Inferior parietal cortex (tissue), 1 donor: ENCODE measurements at regions not wholly inside any gene's neighbourhood (a gene's known extent, or its start where the extent isn't known, plus 50 kb on each side); places are given as distances from the start of the nearest gene placed in this dataset.
"Not testable (repeated sequence)": the region's sequence is repeated elsewhere in the genome, so short reads cannot be mapped to it uniquely, and the experiment has no call there.

Experiments
- DNase-seq: peaks from one replicate; pipeline ENCODE4 v3.0.0-alpha.2; 2016; ENCODE audit errors: extremely low spot score

DNA sequence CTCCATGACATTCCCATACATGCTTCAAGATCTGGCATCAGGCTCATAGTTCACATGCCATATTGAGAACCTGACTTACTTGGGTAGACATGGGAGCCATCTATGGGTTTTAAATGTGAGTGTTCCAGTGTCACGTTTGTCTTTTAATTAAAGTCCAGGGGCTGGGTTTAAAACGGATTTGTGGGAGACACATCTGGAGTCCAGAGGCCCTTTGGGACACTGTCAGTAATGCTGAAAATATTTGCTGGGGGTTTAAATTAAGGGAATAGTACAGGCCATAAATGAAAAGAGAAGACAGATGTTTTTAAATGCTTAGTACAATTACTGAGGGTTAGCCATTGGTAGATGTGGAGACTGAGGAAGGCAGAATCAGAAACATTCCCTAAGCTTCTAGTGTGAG lies 478.0 kb downstream of the PID1 start:
- no peak for DNase-seq

- DNase-seq, result no peak
These were observed 484.2 kb downstream of the PID1 start for GRCh38 chr2:228786901-228787300.

- DNase-seq, result no peak
These were observed 488.8 kb downstream of the PID1 start for GRCh38 chr2:228782281-228782680.

DNA sequence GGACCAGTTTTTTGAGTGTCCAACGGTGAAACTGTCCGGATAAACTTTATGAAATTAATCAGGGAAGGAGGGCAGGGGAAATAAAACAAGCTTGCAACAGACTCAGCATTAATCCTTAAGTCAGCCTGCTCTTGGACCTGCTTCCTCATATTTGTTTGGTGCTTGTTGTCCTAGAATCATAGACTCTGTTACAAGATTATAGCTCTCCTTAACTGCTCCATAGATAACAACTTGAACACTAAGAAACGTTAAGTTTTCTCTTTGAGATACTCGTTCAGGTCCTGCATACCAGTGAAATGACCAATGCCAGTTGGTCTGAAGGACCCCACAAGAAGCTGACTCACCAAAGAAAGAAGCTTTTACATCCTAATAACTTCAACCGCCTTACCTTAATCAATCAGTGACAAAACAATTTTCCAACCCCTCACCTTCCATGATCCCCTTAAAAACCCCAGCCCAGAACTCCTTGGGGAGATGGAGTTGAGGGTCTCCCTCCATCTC lies 493.2 kb downstream of the PID1 start:
- no peak for DNase-seq

GRCh38 chr2:228774548-228774947 lies 496.5 kb downstream of the PID1 start:
- DNase-seq, result no peak

DNA sequence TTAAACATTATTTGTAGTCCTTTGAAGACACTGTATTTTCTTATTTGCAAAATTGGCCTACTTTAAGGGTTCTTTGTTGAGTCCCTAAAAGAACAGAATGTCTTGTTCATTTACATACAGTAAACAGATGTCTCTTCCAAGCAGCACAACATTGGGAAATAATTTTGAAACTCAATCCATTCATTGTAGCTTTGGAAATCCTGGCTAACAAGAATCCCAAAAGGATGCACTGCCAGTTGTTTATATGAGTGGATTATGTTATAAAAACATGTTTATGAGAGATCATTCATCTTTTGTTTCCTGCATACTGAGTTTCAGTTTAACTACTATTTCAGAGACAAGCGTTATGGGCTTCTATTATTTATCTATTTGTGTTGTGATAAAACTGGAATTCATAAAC lies 499.3 kb downstream of the PID1 start:
- DNase-seq, result no peak

DNA sequence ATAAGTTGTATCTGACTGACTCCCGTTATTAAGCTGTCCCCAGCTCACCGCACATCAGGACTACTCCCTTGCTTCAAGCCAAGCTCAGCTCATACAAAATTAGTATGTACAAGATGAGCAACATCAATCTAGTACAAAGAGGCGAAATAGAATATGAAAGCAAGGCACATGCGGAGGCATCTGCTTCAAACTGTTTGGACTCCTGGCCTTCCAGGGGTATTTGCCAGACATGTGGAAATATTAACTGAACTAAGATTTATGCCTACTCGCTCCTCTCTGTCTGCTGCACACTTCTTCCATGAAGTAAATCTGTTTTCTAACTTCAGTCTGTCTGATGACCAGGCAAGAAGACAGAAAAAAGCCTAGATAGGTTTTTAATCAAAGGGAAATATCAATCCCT lies 499.8 kb downstream of the PID1 start:
- no peak for DNase-seq

- DNase-seq, result no peak
These were observed 502.3 kb downstream of the PID1 start for GRCh38 chr2:228768818-228769217.

DNA sequence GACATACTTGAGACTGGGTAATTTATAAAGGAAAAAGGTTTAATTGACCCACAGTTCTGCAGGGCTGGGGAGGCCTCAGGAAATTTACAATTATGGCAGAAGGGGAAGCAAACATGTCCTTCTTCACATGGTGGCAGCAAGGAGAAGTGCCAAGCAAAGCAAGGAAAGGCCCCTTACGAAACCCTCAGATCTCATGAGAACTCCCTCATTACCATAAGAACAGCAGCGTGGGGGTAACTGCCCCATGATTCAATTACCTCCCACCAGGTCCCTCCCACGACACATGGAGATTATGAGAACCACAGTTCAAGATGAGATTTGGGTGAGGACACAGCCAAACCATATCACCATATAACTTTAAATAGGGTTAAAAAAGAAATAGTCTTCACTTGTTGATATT lies 502.9 kb downstream of the PID1 start:
- not testable (repeated sequence) for DNase-seq

GRCh38 chr2:228767196-228767595 lies 503.9 kb downstream of the PID1 start:
- DNase-seq, result no peak

DNA sequence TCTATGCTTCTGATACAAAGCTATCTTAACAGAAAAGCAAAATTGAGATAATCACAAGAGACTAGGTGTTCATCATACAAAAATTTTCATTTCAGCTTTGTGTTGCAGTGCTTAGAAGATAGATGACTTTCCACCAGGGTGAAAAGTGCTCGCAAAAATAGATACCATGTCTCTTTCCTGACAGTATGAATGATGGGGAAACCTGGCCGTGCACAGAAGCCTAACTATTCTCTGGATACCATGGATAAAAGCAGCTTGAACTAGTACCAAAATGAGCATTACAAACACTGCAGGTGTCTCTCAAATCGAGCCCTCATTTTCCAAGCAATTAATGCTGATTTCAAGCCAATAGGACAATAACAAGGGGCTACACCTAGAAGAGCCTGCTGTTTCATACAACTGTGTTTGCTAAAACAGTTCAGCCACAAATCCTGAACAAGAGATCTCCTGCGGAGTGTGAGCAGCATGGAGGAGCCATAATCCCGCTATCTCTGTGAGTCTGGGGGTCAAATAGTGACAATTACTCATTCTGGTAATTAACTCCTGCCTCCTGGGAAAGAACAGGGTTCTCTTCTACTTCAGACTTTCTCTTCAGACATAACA lies 507.6 kb downstream of the PID1 start:
- DNase-seq, result no peak

- DNase-seq, result no peak
These were observed 508.5 kb downstream of the PID1 start for GRCh38 chr2:228762565-228762964.

GRCh38 chr2:228755661-228756060 lies 515.4 kb downstream of the PID1 start:
- DNase-seq, result not testable (repeated sequence)

- no peak for DNase-seq
These were observed 523.6 kb downstream of the PID1 start for GRCh38 chr2:228747483-228747882.

DNA sequence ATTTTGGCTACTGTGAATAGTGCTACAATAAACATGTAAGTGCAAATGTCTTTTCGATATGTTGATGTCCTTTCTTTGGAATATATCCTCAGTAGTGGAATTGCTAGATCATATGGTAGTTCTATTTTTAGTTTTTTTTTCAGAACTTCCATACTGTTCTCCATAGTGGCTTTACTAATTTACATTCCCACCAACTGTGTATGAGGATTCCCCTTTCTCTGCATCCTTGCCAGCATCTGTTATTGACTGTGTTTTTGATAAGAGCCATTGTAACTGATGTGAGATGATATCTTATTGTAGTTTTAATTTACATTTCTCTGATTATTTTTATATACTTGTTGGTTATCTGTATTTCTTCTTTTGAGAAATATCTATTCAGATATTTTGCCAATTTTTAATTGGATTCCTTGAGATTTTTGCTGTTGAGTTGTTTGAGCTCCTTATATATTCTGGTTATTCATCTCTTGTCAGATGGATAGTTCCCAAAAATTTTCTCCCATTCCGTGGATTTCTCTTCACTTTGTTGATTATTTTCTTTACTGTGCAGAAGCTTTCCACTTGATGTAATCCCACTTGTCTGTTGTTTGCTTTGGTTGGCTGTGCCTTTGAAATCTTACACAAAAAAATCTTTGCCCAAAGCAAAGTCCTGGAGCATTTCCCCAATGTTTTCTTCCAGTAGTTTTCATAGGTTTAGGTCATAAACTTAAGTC lies 532.3 kb downstream of the PID1 start:
- DNase-seq, result no peak

GRCh38 chr2:228735697-228736096 lies 535.4 kb downstream of the PID1 start:
- DNase-seq, result no peak

- DNase-seq, result no peak
These were observed 539.6 kb downstream of the PID1 start for GRCh38 chr2:228731517-228731916.

- no peak for DNase-seq
These were observed 542.1 kb downstream of the PID1 start for GRCh38 chr2:228728961-228729360.

DNA sequence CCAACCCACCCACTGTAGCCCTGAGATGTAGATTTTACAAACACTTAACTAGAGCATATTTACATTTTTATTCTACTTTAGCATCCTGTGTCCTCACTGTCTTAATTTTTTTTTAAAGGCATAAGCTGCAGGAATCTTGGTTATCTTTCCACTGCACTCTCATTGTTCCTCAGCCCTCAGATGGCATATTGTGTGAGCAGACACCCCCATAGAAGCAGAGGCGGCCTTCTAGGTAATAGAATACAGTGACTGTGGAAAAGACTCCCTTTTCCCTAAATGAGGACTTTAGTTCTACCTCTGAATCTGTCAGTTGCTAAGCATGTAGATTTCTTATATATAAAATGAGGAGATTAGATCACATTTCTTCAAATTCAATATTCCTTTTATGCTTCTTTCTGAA lies 543.5 kb upstream of the SPHKAP start:
- no peak for DNase-seq

GRCh38 chr2:228723599-228723998 lies 542.1 kb upstream of the SPHKAP start:
- DNase-seq, result no peak

- no peak for DNase-seq
These were observed 540.8 kb upstream of the SPHKAP start for GRCh38 chr2:228722311-228722710.

- no peak for DNase-seq
These were observed 539.4 kb upstream of the SPHKAP start for GRCh38 chr2:228720895-228721294.

DNA sequence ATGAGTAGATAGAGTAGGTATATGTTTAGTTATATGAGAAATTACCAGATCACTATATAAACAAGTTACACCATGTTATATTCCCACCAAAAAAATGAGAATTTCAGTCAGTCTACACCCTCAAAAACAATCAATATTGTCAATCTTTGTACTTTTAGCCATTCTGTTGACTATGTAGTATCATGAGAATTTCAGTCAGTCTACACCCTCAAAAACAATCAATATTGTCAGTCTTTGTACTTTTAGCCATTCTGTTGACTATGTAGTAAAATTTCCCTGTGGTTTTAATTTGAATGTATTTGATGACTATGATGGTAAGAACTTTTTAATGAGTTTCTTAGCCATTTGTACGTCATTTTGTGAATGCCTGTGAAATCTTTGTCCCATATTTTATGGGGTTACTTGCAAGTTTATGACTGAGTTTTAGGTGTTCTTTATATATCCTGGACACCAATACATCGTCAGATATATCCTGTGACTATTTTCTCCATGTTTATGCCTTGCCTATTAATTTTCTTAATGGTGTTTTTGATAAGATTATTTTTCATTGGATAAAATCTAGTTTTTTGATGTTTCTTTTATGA lies 528.4 kb upstream of the SPHKAP start:
- DNase-seq, result no peak
